Transverse colon (tissue), 4 donors: ENCODE measurements at regions not wholly inside any gene's neighbourhood (a gene's known extent, or its start where the extent isn't known, plus 50 kb on each side); places are given as distances from the start of the nearest gene placed in this dataset.

ENCODE experiments used
- DNase-seq: peaks from one replicate; pipeline ENCODE4 v3.0.0-alpha.2; 2019
- H3K27ac ChIP-seq, 4 donors: fragments of 200-600 bp; sonication (generic); 2 replicates each; pipeline ENCODE4 v1.5.1; 2016 to 2018; ENCODE audit warnings: inconsistent platforms in 4 of 4
- H3K27me3 ChIP-seq: fragments of 200-600 bp; sonication (generic); 2 replicates; pipeline ENCODE4 v1.5.1; 2017; ENCODE audit warnings: inconsistent platforms
- H3K36me3 ChIP-seq, 4 donors: fragments of 200-600 bp; sonication (generic); 2 replicates each; pipeline ENCODE4 v1.5.1; 2017 to 2019; ENCODE audit warnings: inconsistent platforms in 4 of 4
- H3K4me1 ChIP-seq, 4 donors: fragments of 200-600 bp; sonication (generic); 2 replicates each; pipeline ENCODE4 v1.5.1; 2017 to 2020; ENCODE audit warnings: inconsistent platforms in 4 of 4
- H3K4me3 ChIP-seq, 4 donors: fragments of 200-600 bp; sonication (generic); 1 replicate in 1 of 4; 2 replicates in 3 of 4; pipeline versions ENCODE4 v1.5.1 to v1.6.1; 2017 to 2019; ENCODE audit warnings: inconsistent platforms in 4 of 4
- H3K9me3 ChIP-seq, 2 donors: fragments of 200-600 bp; sonication (generic); 2 replicates each; pipeline ENCODE4 v1.5.1; 2017 to 2019; ENCODE audit warnings: inconsistent platforms in 2 of 2
- CTCF ChIP-seq, 5 experiments: fragments of 200-600 bp in 3 of 5; fragments of 450-650 bp in 2 of 5; sonication (generic) in 3 of 5; IDR thresholded peaks; 1 replicate in 2 of 5; 2 replicates in 3 of 5; pipeline ENCODE4 v1.5.1; 2016 to 2017; ENCODE audit warnings: antibody characterized with exemption in 5 of 5, inconsistent platforms in 3 of 5, mild to moderate bottlenecking in 2 of 5, moderate library complexity in 1 of 5
- EP300 ChIP-seq: sonication (generic); formaldehyde crosslinking; IDR thresholded peaks from one replicate; pipeline ENCODE4 v1.6.1; 2017; ENCODE audit warnings: antibody characterized with exemption, low read depth
- POLR2A ChIP-seq: fragments of 450-650 bp; IDR thresholded peaks from one replicate; pipeline ENCODE4 v1.6.1; 2016; ENCODE audit warnings: antibody characterized with exemption, mild to moderate bottlenecking, moderate library complexity
- POLR2AphosphoS5 ChIP-seq, 3 donors: sonication (generic); formaldehyde crosslinking; IDR thresholded peaks; one replicate each; pipeline ENCODE4 v1.6.1; 2016; ENCODE audit warnings: antibody characterized with exemption in 3 of 3
- WGBS, 2 donors: methylation state at CpG; one replicate each; pipeline ENCODE4 v1.1.5; 2018; ENCODE audit warnings: low coverage in 1 of 2; 5-methylcytosine and 5-hydroxymethylcytosine counted together
- in situ Hi-C, 4 donors: fragments of 200-750 bp; cut with MboI; loops; one replicate each; pipeline versions ENCODE4 v1.15.0 to v1.15.1; 2017; ENCODE audit warnings: low sequenced_read_pairs in 3 of 4, low pct_ligation_motif_present in 1 of 4, low pct_unique_long_range_greater_than_20kb in 1 of 4
- intact Hi-C: fragments of 100-400 bp; cut with DNase I; formaldehyde crosslinking; loops from one replicate; pipeline ENCODE4 v1.15.1; 2023; ENCODE audit warnings: low total_unique reads

DNA sequence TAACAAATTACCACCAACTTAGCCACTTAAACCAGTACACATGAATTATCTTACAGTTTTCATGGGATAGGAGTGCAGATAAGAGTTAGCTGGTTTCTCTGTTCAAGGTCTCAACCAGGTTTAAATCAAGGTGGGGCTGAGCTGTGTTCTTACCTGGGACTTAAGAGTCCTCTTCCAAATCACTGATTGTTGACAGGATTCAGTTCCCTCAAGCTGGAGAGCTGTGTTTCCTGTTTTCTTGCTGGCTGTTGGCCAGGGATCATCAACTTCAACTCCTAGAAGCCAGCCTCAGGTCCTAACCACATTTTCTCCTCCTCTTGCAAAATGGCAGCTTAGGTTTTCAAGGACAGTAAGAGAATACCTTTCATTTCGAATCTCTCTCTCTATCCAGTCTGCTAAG is 123.8 kb upstream of the CHRM3 start:
- no peak for TF ChIP-seq CTCF (IDR thresholded peaks at IDR 0.05)
- TF ChIP-seq POLR2A = no peak
- no peak for TF ChIP-seq POLR2AphosphoS5 (IDR thresholded peaks at IDR 0.05)
- no peak for TF ChIP-seq EP300
- intact Hi-C loops (no loop called here), in situ Hi-C loops (no loop called here)
- no peaks in the 10 kb centered on the region for H3K36me3 ChIP-seq
- 80 to 86% methylated on average over 1 of the region's 1 CpG for whole genome bisulfite sequencing, 2 donors
- no peak overlapping the region for H3K27ac ChIP-seq
- no peaks in the 10 kb centered on the region for H3K4me1 ChIP-seq
- DNase-seq = no peak
- H3K4me3 ChIP-seq = no peak overlapping the region
- no peaks in the 10 kb centered on the region for H3K9me3 ChIP-seq
- no peaks in the 10 kb centered on the region for H3K27me3 ChIP-seq

DNA sequence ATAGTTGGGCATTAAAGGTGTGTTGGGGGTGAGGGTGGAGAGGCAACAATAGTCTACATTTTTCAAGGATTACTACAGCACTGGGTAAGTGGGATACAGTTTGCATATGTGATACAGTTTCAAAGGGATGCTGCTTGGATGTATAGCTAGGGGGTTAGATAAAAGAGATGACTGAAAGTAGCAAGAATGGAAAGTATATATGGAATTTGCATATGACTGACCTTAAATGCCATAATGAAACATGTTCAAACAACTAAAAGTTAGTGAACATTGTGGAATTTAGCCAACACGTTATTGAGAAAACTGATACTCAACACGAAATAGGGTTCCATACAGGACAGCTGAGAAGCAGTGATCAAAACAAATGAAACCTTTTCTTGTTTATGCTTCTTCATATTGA is 124.8 kb upstream of the CHRM3 start:
- 81 to 87% methylated on average over 2 of the region's 2 CpGs for WGBS, 2 donors
- Histone ChIP-seq H3K9me3 (no peaks in the 10 kb centered on the region), H3K27ac (no peak overlapping the region), H3K4me1 (no peaks in the 10 kb centered on the region), H3K27me3 (no peaks in the 10 kb centered on the region), H3K36me3 (no peaks in the 10 kb centered on the region), H3K4me3 (no peak overlapping the region)
- intact Hi-C loops = no loop called here
- TF ChIP-seq EP300 (no peak), POLR2AphosphoS5 (IDR thresholded peaks at IDR 0.05) (no peak), CTCF (IDR thresholded peaks at IDR 0.05) (no peak), POLR2A (no peak)
- DNase-seq = no peak
- in situ Hi-C loops = no loop called here

DNA sequence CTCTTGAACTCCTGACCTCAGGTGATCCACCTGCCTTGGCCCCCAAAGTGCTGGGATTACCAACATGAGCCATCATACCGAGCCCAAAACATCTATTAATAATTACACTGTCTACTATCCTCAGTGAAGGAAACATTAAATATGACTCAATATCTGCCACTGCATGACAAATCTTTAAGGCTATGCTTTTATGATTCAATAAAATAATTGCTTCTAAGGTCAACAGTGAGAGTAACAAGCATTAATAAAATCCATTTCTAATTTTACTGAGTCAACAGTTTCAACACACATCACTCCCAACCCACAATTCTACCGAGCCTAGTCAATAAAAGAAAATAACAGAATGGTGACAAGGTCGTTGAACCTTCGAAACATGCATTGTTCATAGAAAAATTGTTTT is 125.5 kb upstream of the CHRM3 start:
- Histone ChIP-seq H3K27ac (no peak overlapping the region), H3K27me3 (no peaks in the 10 kb centered on the region), H3K36me3 (no peaks in the 10 kb centered on the region), H3K4me1 (no peaks in the 10 kb centered on the region), H3K9me3 (no peaks in the 10 kb centered on the region), H3K4me3 (no peak overlapping the region)
- intact Hi-C loops (no loop called here), in situ Hi-C loops (no loop called here)
- DNase-seq = no peak
- no peak for TF ChIP-seq POLR2A
- no peak for TF ChIP-seq EP300
- no peak for TF ChIP-seq POLR2AphosphoS5 (IDR thresholded peaks at IDR 0.05)
- no peak for TF ChIP-seq CTCF (IDR thresholded peaks at IDR 0.05)
- WGBS, 2 donors = 82 to 85% methylated on average over 4 of the region's 4 CpGs

GRCh38 chr1:239255628-239256160 is 130.7 kb upstream of the CHRM3 start:
- Histone ChIP-seq H3K4me1 (no peaks in the 10 kb centered on the region), H3K4me3 (no peak overlapping the region), H3K36me3 (no peaks in the 10 kb centered on the region), H3K27ac (no peak overlapping the region), H3K9me3 (no peaks in the 10 kb centered on the region), H3K27me3 (no peaks in the 10 kb centered on the region)
- 96% methylated on average over 22 of the region's 22 CpGs; no CpG with 5 or more reads in 1 of the 2 donors for WGBS, 2 donors
- in situ Hi-C loops = no loop called here
- intact Hi-C loops = no loop called here
- TF ChIP-seq EP300 (no peak), POLR2AphosphoS5 (IDR thresholded peaks at IDR 0.05) (no peak), POLR2A (no peak), CTCF (IDR thresholded peaks at IDR 0.05) (no peak)
- no peak for DNase-seq
